Stimulated activated CD4-positive, alpha-beta T cell treated with anti-CD3 and anti-CD28 coated beads, Interleukin-1b, Interleukin-23, amount 100 ng/mL, for 4 hours (primary cell): ENCODE measurements at regions not wholly inside any gene's neighbourhood (a gene's known extent, or its start where the extent isn't known, plus 50 kb on each side); places are given as distances from the start of the nearest gene placed in this dataset.
"Not testable (repeated sequence)": the region's sequence is repeated elsewhere in the genome, so short reads cannot be mapped to it uniquely, and the experiment has no call there.

ENCODE experiments used
- DNase-seq, 2 donors: peaks; one replicate each; pipeline ENCODE4 v3.0.0-alpha.2; 2020; ENCODE audit warnings: low read depth in 2 of 2

- no peak for DNase-seq
Measured at GRCh38 chr1:195218428-195219212, 1389.6 kb downstream of the KCNT2 start.

- DNase-seq = no peak
Measured at GRCh38 chr1:195202241-195202640, 1406.0 kb downstream of the KCNT2 start.

GRCh38 chr1:195200772-195201171, 1407.5 kb downstream of the KCNT2 start:
- no peak for DNase-seq

DNA sequence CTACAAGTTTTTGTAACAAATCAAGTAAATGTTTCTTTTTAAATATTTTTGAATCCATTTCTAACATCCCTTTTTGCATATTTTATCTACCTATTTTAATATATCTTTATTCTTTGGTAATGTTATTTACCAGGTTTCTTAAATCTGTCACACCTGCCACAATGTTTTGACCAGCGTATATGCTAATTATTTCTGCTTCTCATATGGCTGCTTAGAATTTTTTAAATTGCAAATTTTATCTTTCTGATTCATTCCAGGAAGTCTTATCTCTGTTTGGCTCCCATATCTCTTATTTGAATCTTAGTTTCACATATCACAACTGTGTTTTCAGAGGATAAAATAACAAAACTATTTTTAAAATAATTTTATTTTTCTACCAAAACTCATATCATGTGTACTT, 1411.1 kb downstream of the KCNT2 start:
- DNase-seq = no peak

DNA sequence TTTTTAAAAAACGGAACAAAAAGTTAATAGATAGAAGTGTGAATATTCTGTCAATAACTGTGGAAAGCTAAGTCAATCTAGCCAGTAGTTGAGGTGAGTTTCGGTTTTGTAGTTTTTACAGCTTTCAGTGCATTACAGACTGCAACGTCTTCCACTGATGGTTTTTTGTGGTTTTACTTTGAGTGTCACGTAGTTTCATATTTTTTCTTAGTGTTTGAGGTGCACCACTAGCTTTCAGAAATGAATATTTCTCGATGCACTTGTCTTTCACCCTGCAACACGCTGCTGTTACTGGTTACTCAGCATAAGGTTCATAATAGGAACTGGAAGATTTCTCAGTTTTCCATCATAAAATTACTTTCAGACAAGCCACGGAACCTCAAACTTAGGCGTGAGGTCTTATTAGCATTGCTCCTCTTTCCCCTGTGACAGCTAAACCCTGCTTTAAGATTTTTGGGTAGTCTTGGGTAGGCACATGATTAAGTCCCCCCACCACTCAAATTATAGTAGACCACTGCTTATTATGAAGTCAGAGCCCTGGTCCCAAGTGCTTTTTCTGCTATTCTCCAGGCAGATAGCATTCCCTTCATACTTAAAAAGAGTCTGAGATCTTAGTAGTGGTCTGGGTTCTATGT, 1412.7 kb downstream of the KCNT2 start:
- no peak for DNase-seq

- DNase-seq = no peak
Measured at GRCh38 chr1:195193134-195193533, 1415.1 kb downstream of the KCNT2 start.

GRCh38 chr1:195188821-195189220, 1419.4 kb downstream of the KCNT2 start:
- no peak for DNase-seq

DNA sequence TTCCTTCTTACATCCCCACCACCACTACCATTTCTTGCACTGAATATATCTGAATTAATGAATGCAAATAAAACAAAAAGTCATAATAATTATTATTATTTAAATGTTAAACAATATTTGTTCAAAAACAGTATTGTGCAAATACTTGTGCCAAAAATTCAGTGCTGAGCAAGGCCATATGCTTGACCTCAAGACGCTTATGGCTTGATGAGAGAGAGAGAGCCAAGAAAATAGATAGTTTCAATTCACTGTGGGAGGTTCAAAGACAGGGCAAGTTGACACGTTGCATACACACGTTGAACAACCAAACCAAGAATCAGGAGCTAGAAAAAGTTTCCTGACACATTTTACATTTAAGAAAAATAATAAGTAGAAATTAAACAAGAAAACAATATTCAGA, 1421.7 kb downstream of the KCNT2 start:
- no peak for DNase-seq

DNA sequence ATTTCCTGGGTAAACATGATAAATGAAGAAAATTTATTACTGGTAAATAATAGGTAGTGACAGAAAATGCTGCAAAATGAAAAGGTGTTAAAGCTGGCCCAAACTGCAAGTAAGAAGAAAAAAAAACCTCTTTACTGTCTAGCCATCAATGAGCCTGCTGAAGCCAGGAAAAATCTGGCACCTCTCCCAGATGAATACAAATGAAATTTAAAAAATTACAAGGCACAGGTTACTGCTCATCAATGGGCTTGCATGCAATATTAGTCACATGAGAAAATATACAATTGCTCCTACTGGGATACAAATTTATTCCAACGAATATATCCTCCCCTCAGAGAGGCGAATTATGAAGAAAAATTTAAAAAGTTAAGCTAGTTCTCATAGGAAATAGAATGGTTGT, 1422.5 kb downstream of the KCNT2 start:
- no peak for DNase-seq

DNA sequence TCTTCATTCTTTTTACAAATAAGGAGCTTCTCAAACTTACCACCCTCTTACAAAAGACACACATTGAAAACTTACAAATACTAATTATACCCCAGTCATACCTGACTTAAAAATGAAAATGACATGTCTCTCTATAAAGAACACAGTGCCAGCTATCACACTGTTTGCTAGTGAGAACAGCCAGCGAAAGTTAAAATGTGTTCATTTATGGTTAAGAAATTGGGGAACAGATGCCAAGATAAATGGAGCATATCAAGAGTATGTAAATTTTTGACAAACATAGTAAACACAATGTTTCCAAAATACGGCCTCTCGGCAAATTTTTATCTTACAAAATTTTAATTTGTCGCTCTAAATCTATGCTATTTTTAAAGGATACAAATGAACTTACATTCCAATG, 1422.9 kb downstream of the KCNT2 start:
- DNase-seq = no peak

- no peak for DNase-seq
Measured at GRCh38 chr1:195173753-195174152, 1434.5 kb downstream of the KCNT2 start.

GRCh38 chr1:195159795-195160194, 1448.4 kb downstream of the KCNT2 start:
- not testable (repeated sequence) for DNase-seq

GRCh38 chr1:195158091-195158490, 1450.1 kb downstream of the KCNT2 start:
- DNase-seq = no peak

- no peak for DNase-seq
Measured at GRCh38 chr1:195153107-195153506, 1455.1 kb downstream of the KCNT2 start.

GRCh38 chr1:195150768-195151167, 1457.5 kb downstream of the KCNT2 start:
- DNase-seq = no peak

DNA sequence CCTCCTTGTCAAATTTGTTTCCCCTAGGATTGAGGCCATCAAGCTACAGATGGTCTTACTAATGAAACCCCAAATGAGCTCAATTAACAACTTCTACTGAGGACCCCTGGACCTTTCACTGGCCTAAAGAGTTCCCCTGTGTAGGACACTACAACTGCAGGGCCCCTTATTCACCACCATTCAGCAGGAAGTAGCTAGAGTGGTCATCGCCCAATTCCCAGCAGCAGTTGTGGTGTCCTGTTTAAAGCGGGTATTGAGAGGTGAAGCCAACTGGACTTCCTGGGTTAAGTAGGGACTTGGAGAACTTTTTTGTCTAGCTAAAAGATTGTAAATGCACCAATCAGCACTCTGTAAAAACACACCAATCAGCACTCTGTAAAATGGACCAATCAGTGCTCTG, 1466.9 kb downstream of the KCNT2 start:
- no peak for DNase-seq

GRCh38 chr1:195130598-195130997, 1477.6 kb downstream of the KCNT2 start:
- no peak for DNase-seq

DNA sequence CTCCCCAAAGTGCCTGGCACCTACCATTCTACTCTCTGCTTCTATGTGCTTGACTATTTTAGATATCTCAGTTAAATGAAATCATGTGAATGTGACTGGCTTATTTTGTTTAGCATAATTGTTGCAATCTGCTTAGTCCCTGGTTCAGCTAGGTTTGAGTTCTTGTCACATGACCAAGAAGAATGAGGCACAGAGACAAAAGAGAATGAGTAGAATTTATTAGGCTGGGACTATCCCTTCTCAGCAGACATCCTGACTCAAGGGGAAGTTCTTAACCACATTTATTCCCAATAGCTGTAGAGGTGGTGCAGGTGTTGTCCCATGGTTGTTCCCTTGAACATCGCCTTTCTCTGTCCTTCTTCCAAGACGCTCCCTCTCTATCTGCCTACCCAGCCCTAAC, 1485.7 kb downstream of the KCNT2 start:
- DNase-seq = no peak

DNA sequence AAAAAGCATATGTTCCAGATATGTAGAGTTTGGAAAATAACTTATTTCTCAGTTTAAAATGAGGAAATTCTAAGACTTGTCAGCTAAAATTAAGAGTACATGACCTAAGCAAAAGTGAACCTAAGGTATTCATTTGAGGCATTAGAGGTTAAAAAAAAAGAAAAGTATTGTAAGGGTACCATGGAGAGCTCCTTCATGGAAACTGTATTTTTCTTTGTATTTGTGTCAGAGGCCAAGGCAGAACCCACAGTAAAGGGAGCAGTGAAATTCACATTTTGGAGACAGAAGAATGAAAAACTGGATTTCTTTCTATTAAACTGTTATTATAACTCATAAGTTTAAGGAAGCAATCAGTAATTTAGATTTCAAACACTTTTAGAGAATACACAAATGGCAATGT, 1494.8 kb downstream of the KCNT2 start:
- no peak for DNase-seq

- DNase-seq = no peak
Measured at GRCh38 chr1:195105773-195106172, 1502.5 kb downstream of the KCNT2 start.

DNA sequence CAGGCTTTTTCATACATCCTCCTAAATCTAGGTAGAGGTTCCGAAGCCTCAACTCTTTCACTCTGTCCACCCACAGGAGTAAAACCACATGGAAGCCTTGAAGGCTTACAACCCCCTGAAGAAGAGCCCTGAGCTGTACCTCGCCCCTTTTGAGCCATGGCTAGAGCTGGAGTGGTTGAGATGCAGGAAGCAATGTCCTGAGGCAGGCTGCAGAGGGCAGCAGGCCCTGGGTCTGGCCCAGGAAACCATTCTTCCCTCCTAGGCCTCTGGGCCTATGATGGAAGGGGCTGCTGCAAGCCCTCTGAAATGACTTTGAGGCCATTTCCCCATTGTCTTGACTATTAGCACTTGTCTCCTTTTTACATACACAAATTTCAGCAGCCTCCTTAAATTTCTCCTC, 1503.0 kb downstream of the KCNT2 start:
- no peak for DNase-seq

DNA sequence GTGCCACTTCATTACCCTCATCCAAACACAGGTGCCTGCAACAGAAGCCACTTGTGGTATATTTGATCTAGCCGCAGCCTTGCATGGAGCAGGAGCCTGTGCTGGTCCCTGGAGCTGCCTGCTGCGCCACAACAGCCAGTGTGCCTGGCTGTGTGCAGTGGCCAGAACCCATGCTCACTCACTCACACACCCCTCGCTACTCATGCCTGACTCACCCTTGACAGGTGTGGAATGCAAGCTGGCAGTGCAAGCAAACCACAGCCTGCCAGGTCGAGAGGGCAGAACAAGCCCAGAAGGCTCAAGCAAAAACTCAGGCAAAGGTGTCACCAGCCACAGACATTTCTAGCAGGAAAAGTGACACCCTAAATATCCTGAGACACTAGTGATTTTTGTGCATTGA, 1510.9 kb downstream of the KCNT2 start:
- no peak for DNase-seq

GRCh38 chr1:195096051-195096521, 1512.2 kb downstream of the KCNT2 start:
- DNase-seq = no peak
